ENCODE measurements at regions not wholly inside any gene's neighbourhood (a gene's known extent, or its start where the extent isn't known, plus 50 kb on each side); places are given as distances from the start of the nearest gene placed in this dataset.
A peak's percentile ranks its signal among the peaks of the same experiment; 100 is the strongest.

- H3K4me1 ChIP-seq (ENCODE audit: insufficient read depth, low read length), result no peaks in the 10 kb centered on the region; the same call in 1 of the 2 replicates
- no peak overlapping the region for H2BK5ac ChIP-seq (ENCODE audit: insufficient read length, low read length)
- H3K9me3 ChIP-seq (ENCODE audit: control insufficient read depth, low read depth, low read length), result no peaks in the 10 kb centered on the region
- H3K23ac ChIP-seq (ENCODE audit: insufficient read length, low read depth, low read length), result no peak overlapping the region
- Mint-ChIP-seq H3K4me1 (peaks cover 15 to 29% of the 10 kb centered on the region in 2 experiments), H3K4me3 (no peak overlapping the region), H3K27me3 (ENCODE audit: low read depth) (no peaks in the 10 kb centered on the region), H3K27ac (no peak overlapping the region), H3K9me3 (peaks cover 0 to 2% of the 10 kb centered on the region in 2 experiments; a peak in 1 of 5 replicates), H3K36me3 (ENCODE audit: insufficient read depth in 1 of 3, low read depth in 3 of 3) (no peaks in the 10 kb centered on the region)
- no peak overlapping the region for H2BK120ac ChIP-seq (ENCODE audit: low read depth, low read length, poor library complexity, severe bottlenecking)
- no peak overlapping the region for H2AK5ac ChIP-seq (ENCODE audit: insufficient read length, low read length)
- WGBS (ENCODE audit: extremely low coverage, insufficient read length, low lambda C conversion rate), result no CpG with 5 or more reads among the region's 4 CpGs
- no peak overlapping the region for H3K14ac ChIP-seq (ENCODE audit: insufficient read depth, low read length)
- no peak overlapping the region for H3K18ac ChIP-seq (ENCODE audit: insufficient read length, low read depth, low read length)
- H2BK12ac ChIP-seq (ENCODE audit: insufficient read length, low read depth, low read length), result no peak overlapping the region
- TF ChIP-seq CTCF (conservative IDR thresholded peaks at IDR 0.05), result no peak
- no peak overlapping the region for H4K91ac ChIP-seq (ENCODE audit: insufficient read length, low read depth, low read length)
- no peak overlapping the region for H2BK20ac ChIP-seq (ENCODE audit: low read depth, low read length, poor library complexity, severe bottlenecking)
- H2AFZ ChIP-seq (ENCODE audit: low read length), result no peak overlapping the region
- no peak overlapping the region for H3K56ac ChIP-seq (ENCODE audit: insufficient read length, low read depth, low read length)
- no peak overlapping the region for H3K9ac ChIP-seq (ENCODE audit: extremely low read depth, insufficient read length, low read length)
- DNase-seq, result peak; percentile 58
- H4K8ac ChIP-seq (replicated peaks; ENCODE audit: insufficient read length, low read depth, low read length), result no peak overlapping the region
- H3K79me2 ChIP-seq (ENCODE audit: insufficient read depth, low read length), result no peaks in the 10 kb centered on the region
- no peak overlapping the region for H3T11ph ChIP-seq (ENCODE audit: low read length)
- H3K4ac ChIP-seq (ENCODE audit: low read depth, low read length), result no peak overlapping the region
- H2BK15ac ChIP-seq (ENCODE audit: low read depth, low read length), result no peak overlapping the region
- H3K23me2 ChIP-seq (ENCODE audit: insufficient read length, low read depth, low read length, poor library complexity, severe bottlenecking), result no peaks in the 10 kb centered on the region
- no peaks in the 10 kb centered on the region for H3K27me3 ChIP-seq (ENCODE audit: insufficient read depth, low read length)
- H4K5ac ChIP-seq (ENCODE audit: insufficient read length, low read depth, low read length), result no peak overlapping the region
- H3K79me1 ChIP-seq (ENCODE audit: insufficient read depth, low read depth, low read length, poor library complexity, severe bottlenecking), result no peaks in the 10 kb centered on the region
- no peak overlapping the region for H3K4me2 ChIP-seq (ENCODE audit: insufficient read depth, insufficient read length, low read length)
- no peak overlapping the region for H3K27ac ChIP-seq (ENCODE audit: insufficient read length, low read depth, low read length)
- H4K20me1 ChIP-seq (ENCODE audit: control insufficient read depth, insufficient read depth, insufficient read length), result no peaks in the 10 kb centered on the region
These were observed 269.5 kb upstream of the POU3F3 start for GRCh38 chr2:104584393-104584792.

Measured in H9 (cell line).